Chondrocyte (in vitro differentiated cells): ENCODE measurements at regions not wholly inside any gene's neighbourhood (a gene's known extent, or its start where the extent isn't known, plus 50 kb on each side); places are given as distances from the start of the nearest gene placed in this dataset.
A peak's percentile ranks its signal among the peaks of the same experiment; 100 is the strongest.

Source experiments
- DNase-seq: peaks from one replicate; pipeline ENCODE4 v3.0.0; 2021; ENCODE audit warnings: mixed read lengths, low spot score
- H3K27ac Mint-ChIP-seq: one replicate; pipeline ENCODE4 v1.8.0; 2021; ENCODE audit warnings: mild to moderate bottlenecking, moderate library complexity, mixed read lengths; ENCODE audit not compliant: unreplicated experiment
- H3K27me3 Mint-ChIP-seq: 2 replicates; pipeline ENCODE4 v1.8.0; 2021; ENCODE audit warnings: low read depth, mixed read lengths
- H3K36me3 Mint-ChIP-seq: 2 replicates; pipeline ENCODE4 v1.8.0; 2021; ENCODE audit warnings: low read depth, mixed read lengths
- H3K4me1 Mint-ChIP-seq: 2 replicates; pipeline ENCODE4 v1.8.0; 2021; ENCODE audit warnings: low read depth, mild to moderate bottlenecking, mixed read lengths
- H3K4me3 Mint-ChIP-seq: one replicate; pipeline ENCODE4 v1.8.0; 2021; ENCODE audit warnings: mild to moderate bottlenecking, moderate library complexity, mixed read lengths; ENCODE audit not compliant: unreplicated experiment
- H3K9me3 Mint-ChIP-seq: 2 replicates; pipeline ENCODE4 v1.8.0; 2021; ENCODE audit warnings: low read depth, mixed read lengths
- TF ChIP-seq, protein P1 (sequence below): fragments of 200-600 bp; sonication (generic); IDR thresholded peaks from 2 replicates; pipeline ENCODE4 v1.5.0; 2021; ENCODE audit warnings: antibody characterized with exemption, mild to moderate bottlenecking, moderate library complexity

DNA sequence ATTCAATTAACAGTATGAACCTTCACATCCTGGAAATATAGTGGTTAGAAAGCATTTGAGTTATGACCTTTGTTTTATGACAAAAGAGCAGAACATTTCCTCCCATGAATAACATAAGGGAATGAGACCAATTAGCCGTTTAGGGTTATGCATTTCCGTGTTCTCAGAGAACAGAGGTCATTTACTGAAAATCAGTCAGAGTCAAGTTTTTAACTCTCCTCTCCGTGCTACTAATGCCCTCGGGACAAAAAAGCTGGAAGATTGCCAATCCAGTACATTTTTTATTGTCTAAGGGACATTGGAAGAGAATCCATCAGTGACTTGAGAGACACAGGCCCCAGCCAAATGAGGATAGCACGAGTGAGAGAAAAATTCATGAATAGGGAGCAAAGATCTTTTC, 632.7 kb downstream of the RFPL4B start:
- TF ChIP-seq, protein P1, sequence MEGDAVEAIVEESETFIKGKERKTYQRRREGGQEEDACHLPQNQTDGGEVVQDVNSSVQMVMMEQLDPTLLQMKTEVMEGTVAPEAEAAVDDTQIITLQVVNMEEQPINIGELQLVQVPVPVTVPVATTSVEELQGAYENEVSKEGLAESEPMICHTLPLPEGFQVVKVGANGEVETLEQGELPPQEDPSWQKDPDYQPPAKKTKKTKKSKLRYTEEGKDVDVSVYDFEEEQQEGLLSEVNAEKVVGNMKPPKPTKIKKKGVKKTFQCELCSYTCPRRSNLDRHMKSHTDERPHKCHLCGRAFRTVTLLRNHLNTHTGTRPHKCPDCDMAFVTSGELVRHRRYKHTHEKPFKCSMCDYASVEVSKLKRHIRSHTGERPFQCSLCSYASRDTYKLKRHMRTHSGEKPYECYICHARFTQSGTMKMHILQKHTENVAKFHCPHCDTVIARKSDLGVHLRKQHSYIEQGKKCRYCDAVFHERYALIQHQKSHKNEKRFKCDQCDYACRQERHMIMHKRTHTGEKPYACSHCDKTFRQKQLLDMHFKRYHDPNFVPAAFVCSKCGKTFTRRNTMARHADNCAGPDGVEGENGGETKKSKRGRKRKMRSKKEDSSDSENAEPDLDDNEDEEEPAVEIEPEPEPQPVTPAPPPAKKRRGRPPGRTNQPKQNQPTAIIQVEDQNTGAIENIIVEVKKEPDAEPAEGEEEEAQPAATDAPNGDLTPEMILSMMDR = no peak
- peaks cover 23% of the 10 kb centered on the region for H3K4me1 Mint-ChIP-seq
- no peak for DNase-seq
- H3K27ac Mint-ChIP-seq = no peak overlapping the region
- H3K4me3 Mint-ChIP-seq = no peak overlapping the region
- peaks cover 19% of the 10 kb centered on the region for H3K9me3 Mint-ChIP-seq
- no peaks in the 10 kb centered on the region for H3K36me3 Mint-ChIP-seq
- no peaks in the 10 kb centered on the region for H3K27me3 Mint-ChIP-seq

DNA sequence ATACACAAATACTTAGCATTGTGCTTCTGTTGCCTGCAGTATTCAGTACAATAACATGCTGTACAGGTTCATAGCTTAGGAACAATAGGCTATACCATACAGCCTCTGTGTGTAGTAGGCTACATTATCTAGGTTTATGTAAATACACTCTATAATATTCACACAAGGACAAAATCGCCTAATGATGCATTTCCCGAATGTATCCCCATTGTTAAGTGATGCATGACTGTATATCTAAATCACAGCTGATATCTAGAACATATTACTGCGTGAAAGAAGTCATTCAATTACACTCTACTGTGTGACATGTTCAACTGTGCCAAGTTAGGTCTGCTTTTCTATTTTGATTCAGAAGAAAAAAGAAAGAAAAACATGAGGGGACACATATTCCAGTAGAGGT, 633.5 kb downstream of the RFPL4B start:
- Mint-ChIP-seq H3K4me3 (no peak overlapping the region), H3K27ac (no peak overlapping the region), H3K9me3 (peaks cover 12% of the 10 kb centered on the region), H3K27me3 (no peaks in the 10 kb centered on the region), H3K36me3 (no peaks in the 10 kb centered on the region), H3K4me1 (peaks cover 23% of the 10 kb centered on the region)
- no peak for DNase-seq
- TF ChIP-seq, protein P1 = no peak

DNA sequence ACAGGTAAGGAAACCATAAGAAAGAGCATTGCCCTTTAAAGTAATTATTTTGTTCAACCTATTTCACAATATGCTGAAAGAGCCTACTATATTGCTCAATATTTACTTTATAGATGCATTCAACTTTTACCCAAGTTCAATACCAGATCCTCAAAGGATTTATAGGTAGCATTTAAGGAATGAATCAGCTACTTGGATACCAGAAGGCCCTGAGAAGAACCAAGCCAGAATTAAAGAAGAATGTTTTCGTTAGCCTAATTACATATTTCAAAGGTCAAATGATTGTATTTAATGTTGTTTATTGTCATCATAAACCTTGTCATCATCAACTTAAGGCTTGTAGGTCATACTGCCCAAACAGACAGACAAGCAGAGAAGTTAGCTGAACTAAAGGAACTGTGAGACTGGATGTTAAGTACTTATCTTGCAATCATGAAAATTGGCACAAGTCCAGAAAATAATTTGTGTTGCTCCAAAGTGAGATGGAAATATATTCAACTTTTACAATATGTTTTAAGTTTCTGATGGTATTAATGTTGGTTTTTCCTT, 636.7 kb downstream of the RFPL4B start:
- TF ChIP-seq, protein P1 = no peak
- Mint-ChIP-seq H3K4me1 (peaks cover 19% of the 10 kb centered on the region), H3K36me3 (no peaks in the 10 kb centered on the region), H3K27me3 (no peaks in the 10 kb centered on the region), H3K27ac (no peak overlapping the region), H3K4me3 (no peak overlapping the region), H3K9me3 (peaks cover 3% of the 10 kb centered on the region)
- no peak for DNase-seq

DNA sequence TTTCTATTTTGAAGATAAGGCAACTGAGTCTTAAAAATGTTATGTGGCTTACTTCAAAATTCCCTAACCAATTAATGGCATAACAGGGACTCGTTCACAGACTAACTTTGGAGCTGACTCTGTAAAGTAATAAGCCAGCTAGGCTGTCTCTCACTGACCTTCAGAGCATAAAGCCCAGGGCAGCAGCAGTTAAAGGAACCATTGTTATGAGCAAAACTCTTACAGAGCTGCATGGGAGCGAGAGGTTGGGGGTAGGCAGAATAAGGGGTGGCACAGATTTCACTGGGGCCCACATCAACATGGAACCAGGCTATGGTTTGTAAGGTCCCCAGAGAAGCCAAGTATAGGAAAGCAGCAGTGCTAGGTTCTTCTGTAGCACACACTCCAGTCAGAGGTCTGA, 637.8 kb downstream of the RFPL4B start:
- no peak for DNase-seq
- TF ChIP-seq, protein P1 = no peak
- H3K27ac Mint-ChIP-seq = no peak overlapping the region
- peaks cover 12% of the 10 kb centered on the region for H3K4me1 Mint-ChIP-seq
- H3K27me3 Mint-ChIP-seq = no peaks in the 10 kb centered on the region
- H3K36me3 Mint-ChIP-seq = no peaks in the 10 kb centered on the region
- H3K4me3 Mint-ChIP-seq = no peak overlapping the region
- H3K9me3 Mint-ChIP-seq = no peaks in the 10 kb centered on the region

DNA sequence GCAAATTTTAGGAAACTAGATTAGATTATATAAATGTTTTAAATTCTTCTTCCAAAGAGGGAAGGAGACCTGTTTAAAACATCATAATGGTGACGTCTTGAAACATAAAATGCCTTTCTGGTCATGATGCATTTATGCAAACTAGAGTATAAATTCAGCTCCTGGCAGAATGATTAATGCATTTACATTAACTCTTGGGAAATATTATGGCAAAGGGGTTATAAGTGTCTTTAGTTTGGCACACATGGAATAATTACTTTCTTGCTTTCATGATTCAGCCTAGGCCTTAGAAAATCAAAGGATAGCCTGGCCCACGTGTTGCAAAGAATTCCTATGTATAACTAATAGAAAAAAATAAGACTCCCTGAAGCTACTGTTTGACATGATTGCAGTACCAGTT, 639.2 kb downstream of the RFPL4B start:
- no peaks in the 10 kb centered on the region for H3K27me3 Mint-ChIP-seq
- peaks cover 5% of the 10 kb centered on the region for H3K4me1 Mint-ChIP-seq
- H3K27ac Mint-ChIP-seq = no peak overlapping the region
- TF ChIP-seq, protein P1 = peak; percentile 21
- no peaks in the 10 kb centered on the region for H3K36me3 Mint-ChIP-seq
- no peaks in the 10 kb centered on the region for H3K9me3 Mint-ChIP-seq
- no peak overlapping the region for H3K4me3 Mint-ChIP-seq
- DNase-seq = no peak
